HG03571 (cell line): ENCODE measurements at regions not wholly inside any gene's neighbourhood (a gene's known extent, or its start where the extent isn't known, plus 50 kb on each side); places are given as distances from the start of the nearest gene placed in this dataset.

Source experiments
- ATAC-seq: cut with Tn5 transposase; IDR thresholded peaks from one replicate; pipeline ENCODE4 v1.9.1; 2021; ENCODE audit not compliant: unreplicated experiment

DNA sequence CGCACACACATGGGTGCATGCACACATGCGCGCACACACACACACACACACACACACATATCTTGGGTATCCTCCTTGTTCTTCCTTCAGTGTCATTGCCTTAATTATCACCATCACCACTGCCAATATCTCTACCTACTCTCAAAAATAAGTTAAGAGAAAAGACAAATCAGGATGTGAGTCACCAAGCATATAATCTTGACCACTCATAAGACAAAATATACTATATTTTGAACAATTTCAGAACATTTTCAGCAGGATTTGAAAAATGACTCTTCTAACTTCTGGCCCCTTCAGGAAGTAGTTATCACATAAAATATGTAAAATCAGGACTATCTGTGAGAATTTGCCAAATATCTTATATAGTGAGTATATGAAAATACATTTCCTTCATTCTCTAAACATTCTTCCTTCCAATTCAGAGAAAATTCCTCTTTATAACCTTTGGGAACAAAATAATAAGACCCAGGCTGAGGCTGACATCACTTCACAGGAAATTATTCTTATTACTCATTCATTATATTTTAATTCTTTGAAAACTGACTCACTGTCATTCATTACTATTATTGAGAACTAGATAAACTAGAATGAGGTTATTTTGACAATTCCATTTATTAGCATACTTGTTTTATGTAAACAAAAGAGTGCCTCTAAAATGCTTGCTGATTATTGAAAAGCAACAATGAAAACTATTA, 772.0 kb upstream of the ACO1 start:
- ATAC-seq: no peak

DNA sequence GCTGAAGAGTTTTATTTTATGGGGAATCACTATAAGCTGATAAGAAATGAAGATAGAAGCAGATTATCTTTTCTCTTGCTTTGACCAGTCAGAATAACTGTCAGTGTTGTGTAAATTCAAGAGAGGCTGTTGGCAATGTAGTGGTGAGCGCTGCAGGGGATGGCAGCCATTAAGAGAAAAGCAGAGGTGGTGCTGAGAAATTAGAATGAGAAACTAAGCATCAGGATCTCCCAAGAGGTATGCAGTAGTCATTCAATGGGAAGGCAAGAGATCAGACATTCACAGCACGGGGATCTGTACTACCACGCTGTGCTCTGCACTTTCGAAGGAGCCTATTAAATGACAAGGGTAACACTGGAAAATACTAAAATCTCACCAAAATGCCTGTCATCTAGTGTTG, 768.5 kb upstream of the ACO1 start:
- no peak for ATAC-seq

DNA sequence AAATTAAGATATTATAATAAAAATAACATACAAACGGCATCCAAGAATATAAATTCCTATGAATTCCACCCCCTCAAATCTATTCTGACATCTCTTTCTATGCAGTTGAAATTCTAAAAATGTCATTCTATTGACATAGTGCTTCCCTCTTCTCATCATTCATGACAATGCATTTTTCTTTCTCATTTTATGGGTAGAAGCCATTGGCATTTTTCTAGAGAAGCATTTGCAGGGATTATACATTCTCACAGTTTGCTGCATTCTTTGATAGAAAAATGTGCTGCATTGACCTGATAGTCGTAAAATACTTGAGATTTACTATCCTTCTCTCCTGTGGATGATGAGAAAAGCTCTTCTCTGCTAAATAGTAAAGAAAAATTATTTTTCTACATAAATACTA, 760.9 kb upstream of the ACO1 start:
- ATAC-seq: no peak

DNA sequence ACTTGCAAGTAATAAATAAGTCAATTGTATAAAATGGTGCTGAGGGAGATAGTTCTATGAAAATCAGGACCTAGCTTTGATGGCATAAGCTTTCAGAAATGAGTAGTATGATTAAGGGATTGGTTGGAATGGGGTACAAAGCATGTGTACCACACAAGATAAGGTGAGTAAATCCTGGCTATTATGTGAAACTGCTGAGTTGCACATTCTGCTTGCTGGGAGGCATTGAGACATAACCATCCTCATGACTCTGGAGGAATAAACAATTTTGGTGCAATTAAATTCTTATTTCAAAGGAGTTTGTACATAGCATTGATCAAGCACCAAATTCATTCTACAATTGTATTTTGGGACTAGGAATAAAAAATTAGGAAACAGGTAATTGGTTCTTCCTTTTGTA, 755.2 kb upstream of the ACO1 start:
- no peak for ATAC-seq

DNA sequence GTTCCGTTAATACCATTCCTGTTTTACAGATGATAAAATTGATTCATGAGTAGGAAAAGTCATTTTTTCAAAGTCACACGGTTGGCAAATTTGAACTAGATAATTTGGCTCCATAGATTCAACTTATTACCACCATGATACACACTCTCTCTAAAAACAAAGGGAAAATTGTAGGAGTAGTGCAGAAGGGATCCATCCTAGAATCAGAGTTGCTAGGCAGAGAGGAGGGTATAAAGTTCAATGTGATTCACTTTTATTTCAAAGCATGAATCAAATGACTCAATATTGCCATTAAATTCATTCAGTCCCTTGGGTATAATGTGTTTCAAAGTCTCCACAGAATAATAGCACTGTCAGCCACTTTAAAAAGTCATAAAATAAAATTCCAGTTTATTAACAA, 747.2 kb upstream of the ACO1 start:
- no peak for ATAC-seq

DNA sequence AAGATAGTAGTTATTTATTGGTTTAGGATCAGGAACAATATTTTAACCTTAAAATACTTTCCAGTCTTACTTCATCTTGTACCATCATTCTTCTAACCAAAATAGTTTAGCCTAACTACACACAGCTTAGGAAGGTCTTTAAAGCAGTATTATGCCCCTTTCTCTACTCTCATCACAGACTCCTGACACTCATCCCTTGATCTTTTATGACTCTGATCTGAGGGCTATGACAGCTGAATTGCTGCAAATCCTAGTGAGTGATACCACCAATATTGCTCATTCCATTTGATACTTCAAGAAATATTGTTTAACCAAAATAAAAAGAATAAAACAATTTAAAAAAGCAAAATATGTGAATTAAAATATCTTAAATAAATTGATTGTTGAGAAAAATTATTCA, 746.6 kb upstream of the ACO1 start:
- no peak for ATAC-seq

DNA sequence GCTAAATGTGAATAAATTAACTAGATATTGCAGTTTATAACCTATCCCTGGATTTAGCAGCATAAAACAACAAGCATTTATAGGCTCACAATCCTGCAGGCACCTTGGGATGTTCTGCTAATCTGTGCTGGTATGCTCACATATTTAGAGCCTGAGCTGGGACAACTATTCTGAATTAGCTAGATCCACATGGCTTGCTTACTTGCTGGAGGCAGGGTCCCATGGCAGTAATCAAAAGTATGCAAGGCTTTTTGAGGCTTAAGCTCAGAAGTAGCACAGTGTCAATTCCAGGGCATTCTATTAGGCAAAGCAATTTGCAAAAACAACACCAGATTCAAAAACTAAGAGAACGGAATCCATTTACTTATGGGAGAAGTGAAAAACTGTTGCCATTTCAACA, 745.0 kb upstream of the ACO1 start:
- ATAC-seq: no peak

DNA sequence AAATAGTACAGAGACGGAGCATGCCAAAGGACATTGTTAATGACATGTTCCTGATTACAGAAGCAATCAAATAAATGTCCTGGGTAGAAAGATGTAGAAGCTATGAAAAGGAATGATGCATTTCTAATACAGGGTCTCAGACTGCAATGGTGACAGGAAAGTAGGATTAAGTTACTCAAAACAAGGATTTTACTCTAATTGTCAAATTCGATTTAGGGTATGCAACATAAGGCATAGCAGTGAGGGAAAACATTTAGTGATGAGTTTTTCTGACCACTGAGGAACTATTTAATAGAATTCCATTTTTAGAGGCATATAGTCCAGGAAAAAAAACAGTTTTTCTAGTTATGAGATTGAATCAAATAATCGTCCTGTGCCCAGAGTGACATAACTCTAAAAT, 715.1 kb upstream of the ACO1 start:
- ATAC-seq: no peak

DNA sequence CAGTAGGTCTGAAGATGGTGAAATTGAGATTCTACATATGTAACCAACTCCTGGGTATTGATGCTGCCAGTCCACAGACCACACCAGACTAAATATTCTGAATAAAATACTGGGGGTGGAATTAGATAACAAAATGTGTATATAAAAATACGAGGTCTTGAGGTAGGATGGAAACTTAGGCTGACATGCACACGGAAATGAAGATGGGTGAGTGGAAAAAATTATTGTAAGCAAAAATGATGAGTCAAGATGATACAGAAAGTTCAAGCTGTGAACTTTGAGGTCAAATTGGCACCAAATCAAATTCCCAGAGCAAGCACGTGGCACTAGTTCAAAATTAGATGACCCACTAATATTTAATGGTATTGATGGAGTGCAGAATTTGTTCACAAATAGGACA, 713.4 kb upstream of the ACO1 start:
- no peak for ATAC-seq

DNA sequence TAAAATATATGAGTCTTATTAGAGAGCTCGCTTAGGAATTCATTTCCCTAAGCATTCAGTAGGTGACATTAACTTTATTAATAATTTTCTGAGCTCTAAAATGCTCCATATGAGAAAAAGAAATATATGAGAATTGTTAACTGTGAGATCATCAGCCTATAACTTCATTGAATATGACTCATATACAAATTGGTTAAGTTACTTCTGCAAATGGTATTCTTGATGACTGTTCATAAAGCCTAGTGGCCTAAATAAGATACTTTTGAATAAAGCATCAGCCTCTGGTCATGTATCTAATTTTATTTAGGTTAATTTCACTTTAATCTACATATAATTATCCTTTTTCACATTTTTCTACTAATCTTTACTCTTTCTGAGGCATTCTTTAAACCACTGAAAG, 710.2 kb upstream of the ACO1 start:
- no peak for ATAC-seq

DNA sequence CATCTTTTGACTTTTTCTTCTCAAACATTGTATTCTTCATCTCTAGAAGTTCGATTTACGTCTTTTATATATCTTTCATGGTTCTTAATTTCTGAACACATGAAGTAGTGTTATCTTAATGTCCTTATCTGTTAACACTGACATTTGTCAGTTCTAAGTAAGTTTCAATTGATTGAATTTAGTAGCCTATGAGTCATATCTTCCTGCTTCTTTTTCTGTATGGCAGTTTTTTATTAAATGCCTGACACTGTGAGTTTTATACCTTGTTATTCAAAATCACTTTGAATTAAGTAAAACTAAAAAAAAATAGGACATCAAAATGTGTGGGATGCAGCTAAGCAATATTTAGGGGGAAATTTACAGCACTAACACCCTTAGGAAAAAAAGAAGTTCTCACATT, 707.0 kb upstream of the ACO1 start:
- no peak for ATAC-seq

DNA sequence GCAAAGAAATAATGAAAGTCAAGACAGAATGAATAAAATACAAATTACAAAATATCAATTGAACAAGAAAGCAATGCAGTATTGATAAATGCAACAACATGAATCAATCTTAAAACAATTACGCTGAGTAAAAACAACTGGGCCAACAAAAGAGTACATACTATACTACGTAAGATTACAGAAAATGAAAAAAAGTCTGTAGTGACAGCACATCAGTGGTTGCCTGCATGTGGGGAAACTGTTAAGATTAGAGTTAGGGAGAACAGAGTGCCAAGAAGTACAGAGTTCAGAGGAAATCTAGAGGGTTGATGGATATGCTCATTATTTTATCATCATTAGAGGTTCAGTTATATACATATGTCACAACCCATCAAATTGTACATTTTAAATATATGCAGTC, 706.6 kb upstream of the ACO1 start:
- ATAC-seq: no peak

DNA sequence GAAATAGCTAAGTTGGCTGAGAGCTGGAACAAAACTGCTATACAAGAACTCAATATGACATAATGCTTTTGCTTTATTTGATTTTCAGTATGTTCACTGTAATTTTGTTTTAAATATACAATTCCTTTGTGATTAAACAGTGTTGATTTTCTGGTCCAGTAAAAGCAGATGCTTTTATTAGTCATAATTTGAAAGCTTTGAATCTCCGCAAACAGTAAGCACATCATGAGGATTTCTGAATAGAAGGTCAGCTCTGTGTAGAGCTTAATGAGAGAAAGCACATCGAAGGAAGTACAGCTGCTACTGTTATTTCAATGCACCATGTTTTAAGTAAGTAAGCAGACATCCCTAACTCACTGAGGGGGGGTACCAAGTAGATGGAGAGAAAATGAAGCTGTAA, 701.3 kb upstream of the ACO1 start:
- ATAC-seq: no peak

DNA sequence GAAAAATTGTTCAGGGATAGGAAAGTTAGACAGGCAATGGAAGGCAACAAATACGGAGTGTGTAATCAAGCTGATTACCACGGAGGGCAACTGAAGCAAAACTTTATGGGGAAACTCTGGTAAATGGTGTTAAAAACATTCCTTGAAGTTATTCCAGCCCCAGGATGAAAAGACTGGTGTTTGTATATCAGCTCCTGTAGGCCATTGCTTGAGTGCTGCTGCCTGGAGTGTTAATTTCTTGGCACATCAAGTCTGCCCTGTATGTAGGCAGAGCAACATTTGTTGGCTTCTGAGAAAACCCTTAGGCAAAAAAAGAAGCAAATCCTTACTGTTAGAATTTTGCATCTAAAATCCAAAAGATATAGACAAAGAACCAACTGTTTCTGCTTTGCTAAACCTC, 686.5 kb upstream of the ACO1 start:
- no peak for ATAC-seq

DNA sequence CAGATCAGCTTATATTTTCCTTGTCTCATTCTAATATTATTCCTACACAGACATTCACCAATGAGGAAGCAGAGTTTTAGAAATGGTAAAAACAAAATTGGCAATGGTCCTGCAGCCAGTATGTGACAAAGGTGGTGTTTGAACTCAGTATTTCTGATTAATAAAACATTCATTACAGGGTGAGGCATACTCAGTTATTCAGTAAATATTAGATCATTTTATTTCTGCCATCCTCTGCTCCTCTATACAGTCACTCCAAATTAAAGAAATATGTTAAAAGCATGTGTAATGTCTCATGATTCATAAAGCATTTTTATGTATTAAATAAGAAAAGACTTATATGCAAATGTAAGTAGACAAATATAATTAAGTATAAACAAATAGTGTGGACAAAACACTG, 684.6 kb upstream of the ACO1 start:
- ATAC-seq: no peak

DNA sequence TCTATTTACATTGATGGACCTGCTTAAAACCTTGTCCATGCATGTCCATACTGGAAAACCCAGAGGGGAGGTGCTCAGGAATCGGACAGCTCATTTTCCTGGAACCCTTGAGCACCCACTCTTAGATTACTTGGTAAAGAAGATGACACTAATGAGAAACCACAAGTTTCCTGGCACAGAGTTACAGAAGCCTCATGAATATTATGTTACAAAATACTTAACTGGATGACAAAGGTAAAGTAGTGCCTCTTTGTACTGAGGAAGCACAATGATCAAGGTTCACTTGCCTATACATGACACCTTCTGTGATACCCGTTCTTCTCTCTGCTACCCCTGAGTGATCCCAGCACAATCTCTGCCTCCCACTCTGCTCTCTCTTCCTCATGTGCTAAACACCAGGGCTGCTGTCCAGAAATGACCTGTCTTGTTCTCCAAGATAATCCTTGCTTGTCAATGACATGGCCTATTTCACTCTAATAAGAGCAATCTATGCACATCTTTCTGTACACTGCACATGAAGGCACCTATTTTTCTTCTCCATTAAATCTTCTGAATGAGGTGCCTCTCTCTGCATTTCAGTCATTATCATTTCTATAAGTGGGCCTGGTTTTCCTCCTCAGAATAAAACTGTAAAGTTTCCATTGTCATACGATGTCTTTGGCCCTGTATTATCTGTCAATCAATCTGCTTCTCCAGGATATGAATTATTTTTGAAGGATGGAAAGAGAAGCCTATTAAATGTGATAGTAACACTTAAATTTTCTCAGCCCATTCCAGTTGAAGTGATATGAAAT, 684.0 kb upstream of the ACO1 start:
- ATAC-seq: no peak

DNA sequence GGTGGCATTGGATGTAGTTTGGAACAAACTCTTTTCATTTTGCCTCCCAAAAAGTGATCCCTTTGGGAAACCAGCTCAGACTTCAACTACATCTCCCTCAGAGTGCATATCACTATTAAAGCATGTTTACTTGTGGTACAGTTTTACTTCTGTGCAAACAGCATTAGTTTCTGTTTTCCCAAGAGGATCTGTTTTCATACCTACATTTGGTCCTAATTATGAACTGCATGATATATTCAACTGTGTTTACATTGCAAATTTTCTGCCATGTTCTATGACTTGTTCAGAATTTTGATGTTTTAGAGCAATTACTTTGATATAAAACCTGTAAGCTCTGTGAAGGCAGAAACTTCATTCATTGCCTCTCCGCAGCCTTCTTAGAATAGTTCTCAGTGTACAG, 681.5 kb upstream of the ACO1 start:
- no peak for ATAC-seq

DNA sequence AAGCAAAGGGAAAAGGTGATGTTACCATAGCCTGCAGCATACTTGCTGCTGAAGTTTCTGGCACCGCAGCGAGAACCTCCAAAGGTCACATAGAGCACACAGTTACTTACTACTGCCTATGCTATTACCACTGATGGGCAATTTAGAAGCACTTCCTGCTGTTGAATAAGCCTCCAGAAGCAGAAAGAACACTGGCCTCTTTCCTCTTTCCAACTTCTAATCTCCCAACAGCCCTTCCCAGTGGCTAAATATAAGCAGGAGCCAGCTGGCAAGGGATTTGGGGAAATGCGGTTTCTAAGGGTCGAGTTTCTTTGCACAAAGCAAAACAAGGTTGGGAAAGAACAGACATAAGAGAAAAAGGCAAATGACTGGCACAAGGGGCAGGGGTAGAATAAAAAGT, 669.2 kb upstream of the ACO1 start:
- ATAC-seq: no peak

DNA sequence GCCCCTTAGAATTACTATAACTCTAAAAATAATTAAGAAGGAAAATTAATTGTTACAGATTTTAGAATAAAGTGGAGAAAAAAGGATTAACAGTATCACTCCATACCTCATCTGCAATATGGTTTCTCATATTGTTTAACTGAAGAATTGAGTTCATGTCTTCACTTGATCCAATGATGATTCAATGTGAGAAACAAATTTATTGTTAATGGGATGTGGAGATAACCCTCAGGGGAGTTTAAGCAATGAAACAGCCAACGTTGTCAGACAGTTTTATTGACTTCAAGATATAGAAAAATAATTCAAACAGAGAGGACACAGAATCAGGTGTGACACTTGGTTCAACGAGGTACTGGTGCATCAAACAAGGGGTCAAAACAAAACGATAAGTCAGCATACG, 665.2 kb upstream of the ACO1 start:
- no peak for ATAC-seq

DNA sequence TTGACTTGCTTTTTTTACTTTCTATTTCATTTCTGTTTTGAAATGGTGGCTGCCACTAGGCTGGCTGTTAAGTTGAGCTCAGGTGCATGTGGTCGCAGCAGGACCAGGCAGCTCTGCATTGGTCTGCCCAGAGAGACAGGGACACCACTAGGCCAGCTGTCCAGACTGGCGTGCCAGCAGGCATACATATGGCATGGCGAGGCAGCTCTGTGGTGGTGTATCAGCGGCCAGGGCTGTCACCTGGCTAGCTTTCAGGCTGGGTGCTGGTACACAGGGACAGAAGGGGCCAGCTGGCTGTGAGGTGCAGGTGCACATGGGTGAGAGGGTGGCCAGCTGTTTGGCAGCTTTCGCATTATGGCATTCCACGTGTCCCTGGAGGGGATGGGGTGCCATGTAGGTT, 654.0 kb upstream of the ACO1 start:
- no peak for ATAC-seq

DNA sequence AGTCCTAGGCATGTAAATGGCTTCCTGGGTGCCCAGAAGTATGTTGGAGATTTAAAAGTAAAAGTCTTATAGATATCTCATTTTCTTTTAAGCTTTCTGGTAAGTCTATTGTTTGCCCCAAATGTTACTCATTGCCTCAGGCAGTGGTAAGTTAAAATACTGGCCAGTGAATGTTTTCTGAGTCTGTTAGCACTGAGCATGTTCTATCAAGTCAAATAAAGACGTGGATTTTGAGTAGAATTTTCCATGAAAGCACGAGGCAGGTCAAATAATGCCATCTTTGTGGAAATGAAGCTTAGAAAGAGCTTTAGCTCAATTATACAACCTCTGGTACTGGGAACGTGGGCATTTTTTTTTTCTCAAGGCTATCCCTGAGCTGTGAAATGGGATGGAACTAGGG, 651.3 kb upstream of the ACO1 start:
- ATAC-seq: no peak

DNA sequence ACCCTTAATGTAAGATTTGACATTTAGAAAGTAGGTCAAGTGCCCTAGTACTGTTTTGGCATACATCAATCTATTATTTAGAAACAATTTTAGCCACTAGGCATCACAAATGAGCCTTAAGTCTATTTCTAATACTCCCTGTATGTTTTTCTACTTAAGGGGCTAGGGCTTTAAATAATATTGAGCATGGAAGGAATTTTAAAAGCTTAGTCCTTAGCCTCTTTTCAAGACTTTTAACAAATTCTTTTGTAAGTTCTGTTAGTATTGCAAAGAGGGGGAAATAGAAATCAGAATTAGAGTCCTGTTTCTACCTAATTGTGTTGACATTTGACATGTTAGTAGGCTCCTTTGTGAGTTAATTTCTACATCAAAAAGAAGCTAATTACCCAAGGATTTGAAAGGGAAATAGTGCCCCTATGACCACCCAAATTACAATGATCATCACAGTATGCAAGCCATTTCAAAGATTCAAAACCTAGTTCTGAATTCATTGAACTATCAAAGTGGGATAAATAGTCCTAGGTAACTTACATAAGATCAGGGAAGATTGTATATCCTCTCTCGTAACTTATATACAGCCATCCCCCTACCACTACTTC, 647.8 kb upstream of the ACO1 start:
- no peak for ATAC-seq

DNA sequence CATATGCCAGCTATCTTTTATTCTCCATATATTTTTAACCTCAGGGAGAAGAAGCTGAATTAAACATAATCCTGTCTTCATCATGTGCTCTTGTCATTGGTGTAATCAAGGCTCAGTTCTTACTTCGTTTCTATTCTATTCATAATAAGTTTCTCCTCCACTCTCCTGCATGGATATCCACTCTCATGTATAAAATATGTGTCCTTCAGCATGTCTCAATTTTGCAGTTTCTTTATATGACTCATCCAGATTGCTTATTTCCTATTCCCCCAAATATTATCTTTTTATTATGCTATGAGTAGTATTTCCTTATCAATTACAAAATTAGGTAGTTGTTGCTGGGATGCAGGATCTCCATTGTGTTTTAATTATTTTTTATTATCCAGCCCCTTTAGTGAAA, 643.7 kb upstream of the ACO1 start:
- no peak for ATAC-seq
